A549 (cell line): ENCODE measurements at regions not wholly inside any gene's neighbourhood (a gene's known extent, or its start where the extent isn't known, plus 50 kb on each side); places are given as distances from the start of the nearest gene placed in this dataset.

Experiments
- ATAC-seq, 2 experiments: fragments of 200-7000 bp in 1 of 2; fragments of >200 bp in 1 of 2; cut with Nextera tagmentation in 1 of 2; cut with Tn5 transposase in 1 of 2; 3 replicates each; pipeline versions ENCODE4 v1.8.0 to v1.9.1; 2018 to 2020; ENCODE audit warnings: mild to moderate bottlenecking in 1 of 2, moderate library complexity in 1 of 2
- CTCF ChIA-PET: fragments of 300-600 bp; sonication (Branson Sonifier 250); formaldehyde crosslinking; extraction: SDS; loops from one replicate; lab custom pipeline; 2021; ENCODE audit warnings: antibody characterized with exemption, inconsistent platforms; lab: Yijun Ruan, JAX
- POLR2A ChIA-PET: fragments of 350-600 bp; formaldehyde crosslinking; extraction: SDS; loops from one replicate; lab custom pipeline; 2021; ENCODE audit warnings: antibody characterized with exemption, inconsistent platforms; lab: Yijun Ruan, JAX
- DNase-seq, 2 experiments: peaks; one replicate each; pipeline versions ENCODE4 v3.0.0 to v3.0.0-alpha.2; 2011 to 2016; ENCODE audit warnings: low read depth in 1 of 2, low spot score in 1 of 2
- FAIRE-seq: peaks from 2 replicates; lab custom pipeline; 2011; peaks lifted over from hg19 to GRCh38; lab: Jason Lieb, UNC
- H3K27ac ChIP-seq, 2 experiments: fragments of >200 bp; sonication (Bioruptor Twin); formaldehyde crosslinking; 3 replicates each; pipeline ENCODE4 v1.5.1; 2016 to 2017
- H3K4me1 ChIP-seq: fragments of >200 bp; sonication (Bioruptor Twin); formaldehyde crosslinking; 3 replicates; pipeline ENCODE4 v1.6.1; 2016
- H3K4me2 ChIP-seq: fragments of >200 bp; sonication (Bioruptor Twin); formaldehyde crosslinking; 3 replicates; pipeline ENCODE4 v1.6.1; 2016
- H3K4me3 ChIP-seq: fragments of >200 bp; sonication (Bioruptor Twin); formaldehyde crosslinking; 3 replicates; pipeline ENCODE4 v1.5.1; 2016
- H3K9me3 ChIP-seq: fragments of >200 bp; sonication (Bioruptor Twin); formaldehyde crosslinking; 3 replicates; pipeline ENCODE4 v1.6.1; 2016
- CBX8 ChIP-seq: fragments of 200-600 bp; sonication (generic); IDR thresholded peaks from 2 replicates; pipeline ENCODE4 v1.6.1; 2016
- FOSL2 ChIP-seq, 2 experiments: fragments of 450-650 bp in 1 of 2; fragments of >200 bp in 1 of 2; sonication (Bioruptor Twin) in 1 of 2; formaldehyde crosslinking; IDR thresholded peaks; 2 replicates each; pipeline versions ENCODE4 v1.5.0 to v1.6.1; 2016 to 2020; ENCODE audit warnings: mild to moderate bottlenecking in 1 of 2, moderate library complexity in 1 of 2
- FOXS1 ChIP-seq: fragments of 250-450 bp; sonication (Bioruptor Pico); IDR thresholded peaks from 2 replicates; pipeline ENCODE4 v1.5.0; 2020; ENCODE audit warnings: mild to moderate bottlenecking, moderate library complexity
- HOXB5 ChIP-seq: fragments of 250-450 bp; sonication (Bioruptor Pico); IDR thresholded peaks from 2 replicates; pipeline ENCODE4 v1.5.0; 2020; ENCODE audit warnings: mild to moderate bottlenecking, moderate library complexity
- JUN ChIP-seq, 2 experiments: fragments of >200 bp; sonication (Bioruptor Twin); formaldehyde crosslinking; IDR thresholded peaks; 2 replicates in 1 of 2; 3 replicates in 1 of 2; pipeline ENCODE4 v1.6.1; 2016 to 2017
- MYC ChIP-seq: IDR thresholded peaks from 2 replicates; pipeline ENCODE4 v1.6.1; 2012; ENCODE audit warnings: mild to moderate bottlenecking, inconsistent platforms, low read length, improper control_type of control experiment, borderline replicate concordance
- NPAS2 ChIP-seq: fragments of 250-450 bp; sonication (Bioruptor Pico); IDR thresholded peaks from 2 replicates; pipeline ENCODE4 v1.8.0; 2022; ENCODE audit warnings: mild to moderate bottlenecking, moderate library complexity, borderline replicate concordance
- NR3C1 ChIP-seq: fragments of >200 bp; sonication (Bioruptor Twin); formaldehyde crosslinking; IDR thresholded peaks from 3 replicates; pipeline ENCODE4 v1.6.1; 2017
- RNF2 ChIP-seq: fragments of 200-600 bp; sonication (generic); IDR thresholded peaks from 2 replicates; pipeline ENCODE4 v1.6.1; 2016; ENCODE audit warnings: low read depth, mild to moderate bottlenecking, antibody characterized with exemption, moderate library complexity, borderline replicate concordance
- WGBS: methylation state at CpG from one replicate; pipeline ENCODE4 v1.1.6; 2017; ENCODE audit errors: missing lambda C conversion rate; 5-methylcytosine and 5-hydroxymethylcytosine counted together
- TF ChIP-seq, protein P1 (sequence below): fragments of 200-600 bp; sonication (generic); IDR thresholded peaks from 2 replicates; pipeline ENCODE4 v1.6.1; 2016; ENCODE audit warnings: antibody characterized with exemption, mild to moderate bottlenecking, moderate library complexity
- TF ChIP-seq, protein P2 (sequence below): fragments of 250-450 bp; sonication (Bioruptor Pico); IDR thresholded peaks from 2 replicates; pipeline ENCODE4 v1.5.0; 2021; ENCODE audit warnings: mild to moderate bottlenecking, moderate library complexity, borderline replicate concordance
- TF ChIP-seq, protein P3 (sequence below): fragments of >200 bp; sonication (Bioruptor Twin); formaldehyde crosslinking; IDR thresholded peaks from 2 replicates; pipeline ENCODE4 v1.6.1; 2016
- TF ChIP-seq, protein P4 (sequence below): fragments of >200 bp; sonication (Bioruptor Twin); formaldehyde crosslinking; IDR thresholded peaks from 3 replicates; pipeline ENCODE4 v1.5.1; 2016

DNA sequence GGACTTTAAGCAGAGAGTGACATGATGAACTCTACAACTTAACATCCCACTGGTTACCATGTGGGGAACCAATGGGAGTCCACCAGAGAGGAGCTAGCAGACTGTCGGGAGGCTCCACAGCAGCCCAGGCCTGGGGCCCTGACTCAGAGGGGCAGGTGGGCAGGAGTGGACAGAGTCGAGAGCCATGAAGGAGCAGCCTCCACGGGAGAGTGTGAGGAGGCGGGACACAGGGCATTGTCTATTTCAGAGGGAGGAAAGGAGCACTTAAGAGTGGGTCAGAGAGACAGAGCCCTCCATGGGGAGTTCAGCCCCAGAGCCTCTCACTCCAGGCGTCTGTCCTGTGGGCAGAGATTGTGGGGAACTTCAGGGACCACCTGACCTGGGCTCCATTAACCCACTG lies 118.7 kb downstream of the CYP26B1 start (continued):
- TF ChIP-seq, protein P1, sequence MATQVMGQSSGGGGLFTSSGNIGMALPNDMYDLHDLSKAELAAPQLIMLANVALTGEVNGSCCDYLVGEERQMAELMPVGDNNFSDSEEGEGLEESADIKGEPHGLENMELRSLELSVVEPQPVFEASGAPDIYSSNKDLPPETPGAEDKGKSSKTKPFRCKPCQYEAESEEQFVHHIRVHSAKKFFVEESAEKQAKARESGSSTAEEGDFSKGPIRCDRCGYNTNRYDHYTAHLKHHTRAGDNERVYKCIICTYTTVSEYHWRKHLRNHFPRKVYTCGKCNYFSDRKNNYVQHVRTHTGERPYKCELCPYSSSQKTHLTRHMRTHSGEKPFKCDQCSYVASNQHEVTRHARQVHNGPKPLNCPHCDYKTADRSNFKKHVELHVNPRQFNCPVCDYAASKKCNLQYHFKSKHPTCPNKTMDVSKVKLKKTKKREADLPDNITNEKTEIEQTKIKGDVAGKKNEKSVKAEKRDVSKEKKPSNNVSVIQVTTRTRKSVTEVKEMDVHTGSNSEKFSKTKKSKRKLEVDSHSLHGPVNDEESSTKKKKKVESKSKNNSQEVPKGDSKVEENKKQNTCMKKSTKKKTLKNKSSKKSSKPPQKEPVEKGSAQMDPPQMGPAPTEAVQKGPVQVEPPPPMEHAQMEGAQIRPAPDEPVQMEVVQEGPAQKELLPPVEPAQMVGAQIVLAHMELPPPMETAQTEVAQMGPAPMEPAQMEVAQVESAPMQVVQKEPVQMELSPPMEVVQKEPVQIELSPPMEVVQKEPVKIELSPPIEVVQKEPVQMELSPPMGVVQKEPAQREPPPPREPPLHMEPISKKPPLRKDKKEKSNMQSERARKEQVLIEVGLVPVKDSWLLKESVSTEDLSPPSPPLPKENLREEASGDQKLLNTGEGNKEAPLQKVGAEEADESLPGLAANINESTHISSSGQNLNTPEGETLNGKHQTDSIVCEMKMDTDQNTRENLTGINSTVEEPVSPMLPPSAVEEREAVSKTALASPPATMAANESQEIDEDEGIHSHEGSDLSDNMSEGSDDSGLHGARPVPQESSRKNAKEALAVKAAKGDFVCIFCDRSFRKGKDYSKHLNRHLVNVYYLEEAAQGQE, result no peak
- no peak for TF ChIP-seq HOXB5

DNA sequence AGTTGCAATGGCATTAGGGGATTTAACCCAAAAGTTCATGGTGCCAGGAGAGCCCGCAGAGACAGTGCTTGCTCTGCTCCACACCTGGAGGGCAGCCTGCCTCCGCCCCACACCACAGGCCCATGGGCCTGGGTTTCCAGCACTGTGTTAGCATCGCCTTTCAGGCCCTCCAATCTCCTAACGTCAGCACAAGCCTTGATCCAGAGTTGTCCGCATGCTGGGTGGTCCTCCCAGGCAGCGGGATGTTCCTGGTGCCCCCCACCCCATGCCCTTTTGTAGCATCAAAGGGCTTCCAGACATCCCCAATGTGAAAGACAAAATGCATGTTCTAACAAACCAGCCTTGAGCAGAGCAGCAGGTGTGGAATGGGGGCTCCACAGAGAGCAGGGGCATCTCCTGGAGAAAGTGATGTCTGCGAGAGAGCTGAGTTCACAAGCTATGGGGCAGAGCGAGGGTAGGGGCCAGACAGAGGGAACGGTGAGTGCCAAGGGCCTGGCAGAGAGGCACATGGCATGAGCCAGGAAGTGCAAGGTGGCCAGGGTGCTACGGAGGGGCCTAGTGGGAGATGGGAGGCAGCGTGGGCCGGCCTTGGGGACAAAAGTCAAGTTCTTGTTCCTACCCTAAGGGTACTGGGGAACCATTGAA lies 119.2 kb downstream of the CYP26B1 start:
- no peak overlapping the region for H3K27ac ChIP-seq
- DNase-seq, result no peak
- H3K4me3 ChIP-seq, result no peak overlapping the region
- no peak for TF ChIP-seq NR3C1
- TF ChIP-seq CBX8, result no peak
- TF ChIP-seq, protein P1, result no peak
- no peak for TF ChIP-seq NPAS2 (CRISPR knock-in tag)
- no peak for TF ChIP-seq MYC
- no peak for TF ChIP-seq JUN (IDR thresholded peaks at IDR 0.05)
- TF ChIP-seq, protein P2, sequence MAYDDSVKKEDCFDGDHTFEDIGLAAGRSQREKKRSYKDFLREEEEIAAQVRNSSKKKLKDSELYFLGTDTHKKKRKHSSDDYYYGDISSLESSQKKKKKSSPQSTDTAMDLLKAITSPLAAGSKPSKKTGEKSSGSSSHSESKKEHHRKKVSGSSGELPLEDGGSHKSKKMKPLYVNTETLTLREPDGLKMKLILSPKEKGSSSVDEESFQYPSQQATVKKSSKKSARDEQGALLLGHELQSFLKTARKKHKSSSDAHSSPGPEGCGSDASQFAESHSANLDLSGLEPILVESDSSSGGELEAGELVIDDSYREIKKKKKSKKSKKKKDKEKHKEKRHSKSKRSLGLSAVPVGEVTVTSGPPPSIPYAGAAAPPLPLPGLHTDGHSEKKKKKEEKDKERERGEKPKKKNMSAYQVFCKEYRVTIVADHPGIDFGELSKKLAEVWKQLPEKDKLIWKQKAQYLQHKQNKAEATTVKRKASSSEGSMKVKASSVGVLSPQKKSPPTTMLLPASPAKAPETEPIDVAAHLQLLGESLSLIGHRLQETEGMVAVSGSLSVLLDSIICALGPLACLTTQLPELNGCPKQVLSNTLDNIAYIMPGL (CRISPR knock-in tag), result no peak
- TF ChIP-seq, protein P3, sequence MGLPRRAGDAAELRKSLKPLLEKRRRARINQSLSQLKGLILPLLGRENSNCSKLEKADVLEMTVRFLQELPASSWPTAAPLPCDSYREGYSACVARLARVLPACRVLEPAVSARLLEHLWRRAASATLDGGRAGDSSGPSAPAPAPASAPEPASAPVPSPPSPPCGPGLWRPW, result no peak
- TF ChIP-seq, protein P4, sequence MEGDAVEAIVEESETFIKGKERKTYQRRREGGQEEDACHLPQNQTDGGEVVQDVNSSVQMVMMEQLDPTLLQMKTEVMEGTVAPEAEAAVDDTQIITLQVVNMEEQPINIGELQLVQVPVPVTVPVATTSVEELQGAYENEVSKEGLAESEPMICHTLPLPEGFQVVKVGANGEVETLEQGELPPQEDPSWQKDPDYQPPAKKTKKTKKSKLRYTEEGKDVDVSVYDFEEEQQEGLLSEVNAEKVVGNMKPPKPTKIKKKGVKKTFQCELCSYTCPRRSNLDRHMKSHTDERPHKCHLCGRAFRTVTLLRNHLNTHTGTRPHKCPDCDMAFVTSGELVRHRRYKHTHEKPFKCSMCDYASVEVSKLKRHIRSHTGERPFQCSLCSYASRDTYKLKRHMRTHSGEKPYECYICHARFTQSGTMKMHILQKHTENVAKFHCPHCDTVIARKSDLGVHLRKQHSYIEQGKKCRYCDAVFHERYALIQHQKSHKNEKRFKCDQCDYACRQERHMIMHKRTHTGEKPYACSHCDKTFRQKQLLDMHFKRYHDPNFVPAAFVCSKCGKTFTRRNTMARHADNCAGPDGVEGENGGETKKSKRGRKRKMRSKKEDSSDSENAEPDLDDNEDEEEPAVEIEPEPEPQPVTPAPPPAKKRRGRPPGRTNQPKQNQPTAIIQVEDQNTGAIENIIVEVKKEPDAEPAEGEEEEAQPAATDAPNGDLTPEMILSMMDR, result no peak
- TF ChIP-seq FOXS1, result no peak
- no peak for TF ChIP-seq RNF2
- no peak for TF ChIP-seq FOSL2 (IDR thresholded peaks at IDR 0.05)
- no peak for TF ChIP-seq FOSL2 (CRISPR knock-in tag; IDR thresholded peaks at IDR 0.05)
- ChIA-PET POLR2A (no interaction called here), CTCF (no interaction called here)
- H3K4me1 ChIP-seq, result no peaks in the 10 kb centered on the region
- 84% methylated on average over 12 of the region's 12 CpGs for WGBS
- H3K4me2 ChIP-seq, result no peak overlapping the region
- no peaks in the 10 kb centered on the region for H3K9me3 ChIP-seq
- ATAC-seq, result no peak
- FAIRE-seq, result no peak
